Rectal smooth muscle tissue (tissue), 1 donor: ENCODE measurements at regions not wholly inside any gene's neighbourhood (a gene's known extent, or its start where the extent isn't known, plus 50 kb on each side); places are given as distances from the start of the nearest gene placed in this dataset.

ENCODE experiments used
- H3K27ac ChIP-seq: one replicate; pipeline ENCODE4 v1.7.0; 2013; ENCODE audit warnings: low read depth, low read length, inconsistent platforms
- H3K27me3 ChIP-seq: one replicate; pipeline ENCODE4 v1.7.0; 2013; ENCODE audit warnings: low read length; ENCODE audit not compliant: control insufficient read depth, insufficient read depth
- H3K36me3 ChIP-seq: one replicate; pipeline ENCODE4 v1.7.0; 2013; ENCODE audit warnings: low read length; ENCODE audit not compliant: control insufficient read depth, insufficient read depth
- H3K4me1 ChIP-seq: one replicate; pipeline ENCODE4 v1.7.0; 2013; ENCODE audit warnings: low read length; ENCODE audit not compliant: control insufficient read depth, insufficient read depth
- H3K4me3 ChIP-seq: one replicate; pipeline ENCODE4 v1.7.0; 2013; ENCODE audit warnings: low read length
- H3K9ac ChIP-seq: one replicate; pipeline ENCODE4 v1.7.0; 2013; ENCODE audit warnings: low read length

GRCh38 chr18:7288544-7288943, 57.7 kb downstream of the LRRC30 start:
- H3K27me3 ChIP-seq = no peaks in the 10 kb centered on the region
- H3K4me3 ChIP-seq = no peak overlapping the region
- H3K36me3 ChIP-seq = no peaks in the 10 kb centered on the region
- no peak overlapping the region for H3K9ac ChIP-seq
- no peak overlapping the region for H3K27ac ChIP-seq
- no peaks in the 10 kb centered on the region for H3K4me1 ChIP-seq

DNA sequence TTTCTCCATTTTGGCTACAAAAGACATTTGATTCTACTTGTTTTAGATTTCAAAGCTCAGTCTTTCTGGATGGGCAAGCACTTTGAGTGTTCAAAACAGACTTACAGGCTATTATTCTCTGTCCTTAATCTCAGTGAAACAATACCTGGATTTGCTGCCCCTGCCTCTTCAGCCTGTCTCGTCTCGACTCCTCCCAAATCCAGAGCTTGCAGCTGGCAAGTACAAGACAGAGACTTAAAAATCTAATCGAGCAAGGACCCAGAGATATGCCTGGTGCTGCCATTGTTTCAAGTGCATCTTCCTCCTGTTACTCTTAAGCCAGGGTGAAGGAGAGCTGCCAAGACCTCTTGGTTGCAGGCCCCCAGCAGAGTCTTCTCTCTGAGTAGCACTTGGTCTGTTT, 59.2 kb downstream of the LRRC30 start:
- Histone ChIP-seq H3K9ac (no peak overlapping the region), H3K4me3 (no peak overlapping the region), H3K27ac (no peak overlapping the region), H3K36me3 (no peaks in the 10 kb centered on the region), H3K27me3 (no peaks in the 10 kb centered on the region), H3K4me1 (no peaks in the 10 kb centered on the region)

GRCh38 chr18:7291046-7291445, 60.2 kb downstream of the LRRC30 start:
- no peaks in the 10 kb centered on the region for H3K27me3 ChIP-seq
- no peak overlapping the region for H3K27ac ChIP-seq
- no peaks in the 10 kb centered on the region for H3K4me1 ChIP-seq
- H3K4me3 ChIP-seq = no peak overlapping the region
- H3K36me3 ChIP-seq = no peaks in the 10 kb centered on the region
- H3K9ac ChIP-seq = no peak overlapping the region

DNA sequence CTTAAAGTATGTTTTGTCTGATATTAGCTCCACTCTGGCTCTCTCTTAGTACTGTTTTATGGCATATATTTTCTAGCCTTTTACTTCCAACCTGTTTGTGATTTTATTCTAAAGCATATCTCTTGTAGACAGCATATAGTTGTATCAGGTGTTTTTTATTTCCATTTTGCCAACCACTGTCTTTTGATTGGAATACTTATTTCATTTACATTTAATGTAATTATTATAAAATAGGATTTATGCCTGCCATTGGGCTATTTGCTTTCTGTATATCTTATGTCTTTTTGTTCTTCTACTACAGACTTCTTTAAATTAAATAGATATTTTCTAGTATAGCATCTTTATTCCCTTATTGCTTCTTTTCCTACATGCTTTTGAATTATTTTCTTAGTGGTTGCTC, 67.3 kb downstream of the LRRC30 start:
- Histone ChIP-seq H3K9ac (no peak overlapping the region), H3K27ac (no peak overlapping the region), H3K36me3 (no peaks in the 10 kb centered on the region), H3K4me1 (no peaks in the 10 kb centered on the region), H3K27me3 (no peaks in the 10 kb centered on the region), H3K4me3 (no peak overlapping the region)

- Histone ChIP-seq H3K9ac (no peak overlapping the region), H3K36me3 (no peaks in the 10 kb centered on the region), H3K27ac (no peak overlapping the region), H3K4me1 (peaks cover 5% of the 10 kb centered on the region), H3K27me3 (no peaks in the 10 kb centered on the region), H3K4me3 (no peak overlapping the region)
These were observed 70.2 kb downstream of the LRRC30 start for GRCh38 chr18:7301094-7301493.

- Histone ChIP-seq H3K27me3 (no peaks in the 10 kb centered on the region), H3K36me3 (no peaks in the 10 kb centered on the region), H3K4me3 (no peak overlapping the region), H3K27ac (no peak overlapping the region), H3K4me1 (peaks cover 15% of the 10 kb centered on the region), H3K9ac (no peak overlapping the region)
These were observed 72.6 kb downstream of the LRRC30 start for GRCh38 chr18:7303316-7304060.

- Histone ChIP-seq H3K4me1 (peaks cover 15% of the 10 kb centered on the region), H3K9ac (no peak overlapping the region), H3K27me3 (no peaks in the 10 kb centered on the region), H3K27ac (no peak overlapping the region), H3K4me3 (no peak overlapping the region), H3K36me3 (no peaks in the 10 kb centered on the region)
These were observed 73.1 kb downstream of the LRRC30 start for GRCh38 chr18:7304061-7304370.

- Histone ChIP-seq H3K36me3 (no peaks in the 10 kb centered on the region), H3K27ac (no peak overlapping the region), H3K4me1 (peaks cover 15% of the 10 kb centered on the region), H3K4me3 (no peak overlapping the region), H3K27me3 (no peaks in the 10 kb centered on the region), H3K9ac (no peak overlapping the region)
These were observed 74.5 kb downstream of the LRRC30 start for GRCh38 chr18:7305416-7305815.

- H3K27ac ChIP-seq = peak overlapping the region; percentile 73
- no peak overlapping the region for H3K4me3 ChIP-seq
- no peaks in the 10 kb centered on the region for H3K27me3 ChIP-seq
- H3K36me3 ChIP-seq = no peaks in the 10 kb centered on the region
- H3K9ac ChIP-seq = no peak overlapping the region
- H3K4me1 ChIP-seq = peaks cover 15% of the 10 kb centered on the region
These were observed 76.1 kb downstream of the LRRC30 start for GRCh38 chr18:7307030-7307429.

- H3K27ac ChIP-seq = peak overlapping the region; percentile 73
- no peak overlapping the region for H3K9ac ChIP-seq
- no peak overlapping the region for H3K4me3 ChIP-seq
- no peaks in the 10 kb centered on the region for H3K27me3 ChIP-seq
- H3K36me3 ChIP-seq = no peaks in the 10 kb centered on the region
- peaks cover 15% of the 10 kb centered on the region for H3K4me1 ChIP-seq
These were observed 76.6 kb downstream of the LRRC30 start for GRCh38 chr18:7307526-7307925.

DNA sequence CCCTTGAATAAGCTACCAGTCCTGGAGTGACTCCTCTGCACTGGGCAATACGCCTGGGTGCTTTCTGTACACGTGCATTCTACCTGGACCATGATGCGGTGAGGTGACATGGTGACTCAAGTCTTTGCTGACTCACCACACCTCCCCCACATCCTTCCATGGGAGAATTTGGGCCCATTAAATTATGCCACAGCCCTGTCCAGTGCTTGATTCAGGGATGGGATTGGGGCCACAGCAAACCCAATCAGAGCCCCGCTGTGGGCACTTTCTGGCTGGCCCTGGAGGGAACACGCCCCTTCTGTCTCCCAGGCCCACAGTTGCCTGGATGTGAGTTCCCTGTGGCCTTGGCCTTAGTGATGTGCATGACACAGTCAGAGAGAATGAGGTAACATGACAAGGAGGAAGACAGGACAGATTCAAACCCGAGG, 86.9 kb downstream of the LRRC30 start:
- no peak overlapping the region for H3K4me3 ChIP-seq
- H3K27me3 ChIP-seq = no peaks in the 10 kb centered on the region
- no peaks in the 10 kb centered on the region for H3K4me1 ChIP-seq
- no peak overlapping the region for H3K27ac ChIP-seq
- no peak overlapping the region for H3K9ac ChIP-seq
- no peaks in the 10 kb centered on the region for H3K36me3 ChIP-seq

- no peak overlapping the region for H3K27ac ChIP-seq
- no peaks in the 10 kb centered on the region for H3K4me1 ChIP-seq
- no peaks in the 10 kb centered on the region for H3K36me3 ChIP-seq
- no peak overlapping the region for H3K4me3 ChIP-seq
- H3K9ac ChIP-seq = no peak overlapping the region
- no peaks in the 10 kb centered on the region for H3K27me3 ChIP-seq
These were observed 88.3 kb downstream of the LRRC30 start for GRCh38 chr18:7319161-7319560.

- H3K27me3 ChIP-seq = no peaks in the 10 kb centered on the region
- no peak overlapping the region for H3K9ac ChIP-seq
- H3K36me3 ChIP-seq = no peaks in the 10 kb centered on the region
- no peak overlapping the region for H3K27ac ChIP-seq
- no peak overlapping the region for H3K4me3 ChIP-seq
- H3K4me1 ChIP-seq = no peaks in the 10 kb centered on the region
These were observed 90.9 kb downstream of the LRRC30 start for GRCh38 chr18:7321831-7322230.
